Cardiac fibroblast (primary cell): ENCODE measurements at regions not wholly inside any gene's neighbourhood (a gene's known extent, or its start where the extent isn't known, plus 50 kb on each side); places are given as distances from the start of the nearest gene placed in this dataset.

Source experiments
- DNase-seq, 2 donors: peaks; one replicate each; pipeline versions ENCODE4 v3.0.0 to v3.0.0-alpha.2; 2010; ENCODE audit warnings: low read depth in 2 of 2
- H3K4me3 ChIP-seq, 2 donors: replicated peaks in 1 of 2; 1 replicate in 1 of 2; 2 replicates in 1 of 2; pipeline ENCODE4 v1.5.1; 2011; ENCODE audit warnings: low read depth in 2 of 2, low read length in 2 of 2, mild to moderate bottlenecking in 2 of 2, moderate library complexity in 1 of 2
- CTCF ChIP-seq: IDR thresholded peaks from one replicate; pipeline ENCODE4 v1.5.1; 2011; ENCODE audit warnings: low read depth, mild to moderate bottlenecking, low read length, inconsistent platforms

DNA sequence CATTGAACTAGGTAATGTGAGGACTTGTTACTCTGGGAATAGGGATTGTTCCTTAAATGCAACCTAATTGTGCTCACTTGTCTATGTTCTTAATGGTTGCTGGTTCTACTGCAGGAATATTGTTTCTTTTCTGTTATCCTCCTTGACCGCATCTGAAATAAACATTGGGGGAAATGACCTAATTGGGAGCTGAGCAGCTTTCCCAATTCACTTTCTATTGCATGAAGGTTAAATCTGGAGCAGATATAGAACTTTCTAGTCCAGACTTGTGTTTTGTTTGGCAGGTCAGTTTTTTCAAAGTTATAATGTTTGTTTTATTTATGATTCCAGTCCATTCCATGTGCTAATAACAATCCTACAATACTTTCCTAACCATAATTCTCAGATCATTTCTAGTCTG, 981.0 kb upstream of the CITED2 start:
- TF ChIP-seq CTCF = no peak
- no peak for DNase-seq
- no peak overlapping the region for H3K4me3 ChIP-seq

- no peak for TF ChIP-seq CTCF
- H3K4me3 ChIP-seq = no peak overlapping the region
- DNase-seq = no peak
These were observed 979.8 kb upstream of the CITED2 start for GRCh38 chr6:140354296-140354695.

DNA sequence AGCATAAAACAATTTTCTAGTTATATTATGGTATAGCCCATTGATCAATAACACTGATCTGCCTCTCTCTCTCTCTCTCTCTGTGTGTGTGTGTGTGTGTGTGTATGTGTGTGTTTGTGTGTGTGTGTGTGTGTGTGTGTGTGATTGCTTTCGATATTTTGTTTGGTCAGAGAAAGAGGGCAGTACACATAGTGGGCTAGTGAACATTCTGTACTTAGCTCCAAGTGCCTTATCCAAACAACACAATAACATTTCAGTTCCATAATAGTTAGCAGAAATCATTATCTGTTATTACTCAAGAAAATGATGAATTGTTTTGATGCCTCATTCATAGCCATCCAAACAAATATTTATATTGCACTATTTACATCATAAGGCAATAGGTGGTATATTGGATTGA, 979.1 kb upstream of the CITED2 start:
- H3K4me3 ChIP-seq = no peak overlapping the region
- TF ChIP-seq CTCF = no peak
- DNase-seq = no peak

- H3K4me3 ChIP-seq = no peak overlapping the region
- no peak for TF ChIP-seq CTCF
- peak; percentile 60 to 78 for DNase-seq
These were observed 972.0 kb upstream of the CITED2 start for GRCh38 chr6:140346428-140346827.

DNA sequence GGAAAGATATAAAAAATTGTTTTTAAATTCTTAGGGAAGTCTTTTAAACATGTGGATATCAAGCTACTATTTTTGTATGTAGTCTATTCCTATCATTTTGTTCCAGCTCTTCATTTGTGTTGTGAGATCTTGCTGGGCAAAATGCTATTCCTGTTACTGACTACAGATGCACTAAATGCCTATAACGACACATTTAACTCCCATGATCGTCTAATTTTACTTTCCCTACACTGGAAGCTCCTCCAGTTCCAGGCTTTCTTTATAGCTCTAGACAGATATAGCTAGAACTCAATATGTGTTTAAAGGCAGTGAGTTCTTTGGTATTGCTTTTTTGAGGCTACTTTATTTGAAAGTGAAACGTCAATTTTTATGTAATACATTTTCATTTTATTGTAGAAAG, 971.5 kb upstream of the CITED2 start:
- TF ChIP-seq CTCF = no peak
- DNase-seq = peak in 1 of 2 donors; percentile 18
- H3K4me3 ChIP-seq = no peak overlapping the region

DNA sequence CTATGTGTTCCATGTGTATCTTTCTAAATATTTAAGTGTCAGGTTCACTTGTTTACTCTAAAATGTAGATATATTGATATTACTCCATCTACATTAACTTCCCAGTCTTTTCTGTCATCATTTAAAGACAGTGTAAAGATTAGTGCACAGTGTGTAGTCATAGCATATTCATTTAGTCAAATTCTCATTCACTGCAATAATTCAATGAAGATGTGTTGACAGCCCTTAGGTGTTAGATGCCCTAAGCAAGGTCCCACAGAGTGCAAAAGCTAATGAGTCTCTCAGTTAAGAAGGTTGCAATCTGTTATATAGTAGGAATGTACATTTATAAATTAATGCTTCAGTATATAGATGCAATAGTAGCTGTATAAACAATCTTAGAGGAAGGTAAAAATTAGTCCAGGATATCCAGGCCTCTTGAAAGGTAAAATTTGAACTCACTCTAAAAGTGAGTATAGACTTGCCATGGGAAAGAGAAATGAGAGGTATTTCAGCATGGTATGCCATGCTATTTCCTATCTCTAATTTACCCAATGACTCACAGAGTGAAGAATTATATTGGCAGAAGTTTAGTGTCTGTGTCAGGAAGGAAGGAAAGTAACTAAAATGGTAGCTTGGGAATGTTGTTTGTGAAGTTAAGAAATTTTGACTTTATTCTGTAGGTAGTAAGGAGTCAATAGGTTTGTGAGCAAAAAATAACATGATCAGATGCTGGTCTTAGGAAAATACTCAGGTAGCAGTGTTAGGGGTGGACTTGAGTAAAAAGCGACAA, 969.9 kb upstream of the CITED2 start:
- no peak for TF ChIP-seq CTCF
- DNase-seq = peak; percentile 66 to 70
- H3K4me3 ChIP-seq = no peak overlapping the region

- TF ChIP-seq CTCF = no peak
- DNase-seq = no peak
- H3K4me3 ChIP-seq = no peak overlapping the region
These were observed 968.7 kb upstream of the CITED2 start for GRCh38 chr6:140343128-140343527.
